ENCODE measurements at regions not wholly inside any gene's neighbourhood (a gene's known extent, or its start where the extent isn't known, plus 50 kb on each side); places are given as distances from the start of the nearest gene placed in this dataset.

- peaks cover 19% of the 10 kb centered on the region for H3K27me3 Mint-ChIP-seq (ENCODE audit: insufficient read depth, unreplicated experiment)
- CTCF ChIA-PET = interaction anchor here (0.6 to 0.8 kb wide), 4 partner anchors 14 to 182 kb away, joined by 3 read pairs; no protein-coding TSS in a partner anchor
- BruUV-seq (replicated peaks) = no TSS peak
- POLR2A ChIA-PET = interaction anchor here (0.8 kb wide), 1 partner anchor 167 kb away, joined by 3 read pairs; no protein-coding TSS in a partner anchor
- no peak overlapping the region for H3K27ac Mint-ChIP-seq (ENCODE audit: low read depth, unreplicated experiment)
- H3K4me1 Mint-ChIP-seq (ENCODE audit: insufficient read depth, unreplicated experiment) = peaks cover 12% of the 10 kb centered on the region
- H3K9me3 Mint-ChIP-seq (ENCODE audit: unreplicated experiment) = no peaks in the 10 kb centered on the region
- H3K4me3 Mint-ChIP-seq (ENCODE audit: unreplicated experiment) = no peak overlapping the region
- DNase-seq (ENCODE audit: unreplicated experiment) = no peak
- no peaks in the 10 kb centered on the region for H3K36me3 Mint-ChIP-seq (ENCODE audit: insufficient read depth, unreplicated experiment)
- TF ChIP-seq CTCF (IDR thresholded peaks at IDR 0.05; ENCODE audit: unreplicated experiment) = no peak
- intact Hi-C loops (cut with micrococcal nuclease) = loop anchor here (10.0 kb wide), 2 partner anchors 245 to 945 kb away; partner anchors contain the start of gene GADD45G
These were observed 245.3 kb downstream of the GADD45G start for GRCh38 chr9:89850153-89850552.

GRCh38 chr9:89850631-89851325, 246.0 kb downstream of the GADD45G start:
- intact Hi-C loops (cut with micrococcal nuclease) = loop anchor here (10.0 kb wide), 2 partner anchors 246 to 944 kb away; partner anchors contain the start of gene GADD45G
- Mint-ChIP-seq H3K36me3 (ENCODE audit: insufficient read depth, unreplicated experiment) (no peaks in the 10 kb centered on the region), H3K27ac (ENCODE audit: low read depth, unreplicated experiment) (no peak overlapping the region), H3K9me3 (ENCODE audit: unreplicated experiment) (no peaks in the 10 kb centered on the region), H3K4me3 (ENCODE audit: unreplicated experiment) (no peak overlapping the region), H3K27me3 (ENCODE audit: insufficient read depth, unreplicated experiment) (peaks cover 26% of the 10 kb centered on the region), H3K4me1 (ENCODE audit: insufficient read depth, unreplicated experiment) (peaks cover 12% of the 10 kb centered on the region)
- POLR2A ChIA-PET = interaction anchor here (0.6 to 0.8 kb wide), 3 partner anchors 11 to 492 kb away, joined by 3 to 4 read pairs (median 3); no protein-coding TSS in a partner anchor
- BruUV-seq (replicated peaks) = no TSS peak
- peak; percentile 23 for DNase-seq (ENCODE audit: unreplicated experiment)
- CTCF ChIA-PET = interaction anchor here (0.6 to 0.7 kb wide), 2 partner anchors 107 to 149 kb away, joined by 3 to 6 read pairs; no protein-coding TSS in a partner anchor
- TF ChIP-seq CTCF (IDR thresholded peaks at IDR 0.05; ENCODE audit: unreplicated experiment) = no peak

GRCh38 chr9:89853161-89853560, 248.3 kb downstream of the GADD45G start:
- no peak for TF ChIP-seq CTCF (IDR thresholded peaks at IDR 0.05; ENCODE audit: unreplicated experiment)
- Mint-ChIP-seq H3K9me3 (ENCODE audit: unreplicated experiment) (peaks cover 4% of the 10 kb centered on the region), H3K27me3 (ENCODE audit: insufficient read depth, unreplicated experiment) (peaks cover 35% of the 10 kb centered on the region), H3K36me3 (ENCODE audit: insufficient read depth, unreplicated experiment) (no peaks in the 10 kb centered on the region), H3K4me1 (ENCODE audit: insufficient read depth, unreplicated experiment) (peaks cover 12% of the 10 kb centered on the region), H3K4me3 (ENCODE audit: unreplicated experiment) (no peak overlapping the region), H3K27ac (ENCODE audit: low read depth, unreplicated experiment) (no peak overlapping the region)
- intact Hi-C loops (cut with micrococcal nuclease) = loop anchor here (10.0 kb wide), 2 partner anchors 248 to 942 kb away; partner anchors contain the start of gene GADD45G
- ChIA-PET POLR2A (no interaction called here), CTCF (interaction anchor here (0.9 kb wide), 1 partner anchor 15 kb away, joined by 3 read pairs; no protein-coding TSS in a partner anchor)
- no peak for DNase-seq (ENCODE audit: unreplicated experiment)
- no TSS peak for BruUV-seq (replicated peaks)

- no TSS peak for BruUV-seq (replicated peaks)
- ChIA-PET POLR2A (no interaction called here), CTCF (no interaction called here)
- no peak overlapping the region for H3K4me3 Mint-ChIP-seq (ENCODE audit: unreplicated experiment)
- no peak for DNase-seq (ENCODE audit: unreplicated experiment)
- H3K4me1 Mint-ChIP-seq (ENCODE audit: insufficient read depth, unreplicated experiment) = peaks cover 12% of the 10 kb centered on the region
- intact Hi-C loops (cut with micrococcal nuclease) = loop anchor here (10.0 kb wide), 2 partner anchors 249 to 941 kb away; partner anchors contain the start of gene GADD45G
- no peak for TF ChIP-seq CTCF (IDR thresholded peaks at IDR 0.05; ENCODE audit: unreplicated experiment)
- peaks cover 10% of the 10 kb centered on the region for H3K9me3 Mint-ChIP-seq (ENCODE audit: unreplicated experiment)
- no peaks in the 10 kb centered on the region for H3K36me3 Mint-ChIP-seq (ENCODE audit: insufficient read depth, unreplicated experiment)
- H3K27me3 Mint-ChIP-seq (ENCODE audit: insufficient read depth, unreplicated experiment) = peaks cover 35% of the 10 kb centered on the region
- H3K27ac Mint-ChIP-seq (ENCODE audit: low read depth, unreplicated experiment) = no peak overlapping the region
These were observed 249.1 kb downstream of the GADD45G start for GRCh38 chr9:89853931-89854330.

Measured in MCF 10A (cell line).